Uterus (tissue), 3 donors: ENCODE measurements at regions not wholly inside any gene's neighbourhood (a gene's known extent, or its start where the extent isn't known, plus 50 kb on each side); places are given as distances from the start of the nearest gene placed in this dataset.

Experiments
- DNase-seq, 2 donors: peaks; one replicate each; pipeline ENCODE4 v3.0.0-alpha.2; 2019 to 2020
- H3K27ac ChIP-seq, 2 donors: fragments of 200-600 bp; sonication (generic); 1 replicate in 1 of 2; 2 replicates in 1 of 2; pipeline ENCODE4 v1.5.1; 2016 to 2018
- H3K27me3 ChIP-seq, 2 donors: fragments of 200-600 bp; sonication (generic); one replicate each; pipeline ENCODE4 v1.5.1; 2018 to 2019; ENCODE audit warnings: control low read depth in 1 of 2
- H3K36me3 ChIP-seq, 2 donors: fragments of 200-600 bp; sonication (generic); one replicate each; pipeline ENCODE4 v1.5.1; 2019; ENCODE audit warnings: control low read depth in 1 of 2
- H3K4me1 ChIP-seq, 2 donors: fragments of 200-600 bp; sonication (generic); one replicate each; pipeline ENCODE4 v1.5.1; 2018 to 2019; ENCODE audit warnings: control low read depth in 1 of 2
- H3K4me3 ChIP-seq, 2 donors: fragments of 200-600 bp; sonication (generic); 1 replicate in 1 of 2; 2 replicates in 1 of 2; pipeline ENCODE4 v1.5.1; 2018 to 2019; ENCODE audit warnings: mild to moderate bottlenecking in 1 of 2
- H3K9me3 ChIP-seq, 2 donors: fragments of 200-600 bp; sonication (generic); one replicate each; pipeline ENCODE4 v1.5.1; 2019; ENCODE audit warnings: control low read depth in 1 of 2
- POLR2A ChIP-seq, 2 donors: fragments of 450-650 bp; IDR thresholded peaks; one replicate each; pipeline ENCODE4 v1.6.1; 2016; ENCODE audit warnings: antibody characterized with exemption in 2 of 2, mild to moderate bottlenecking in 1 of 2, moderate library complexity in 1 of 2
- intact Hi-C: fragments of 100-400 bp; cut with DNase I; formaldehyde crosslinking; loops from one replicate; pipeline ENCODE4 v1.15.1; 2023; ENCODE audit warnings: low total_unique reads
- TF ChIP-seq, protein P1 (sequence below), 4 experiments: fragments of 200-600 bp in 2 of 4; fragments of 450-650 bp in 2 of 4; sonication (generic) in 2 of 4; IDR thresholded peaks; one replicate each; pipeline ENCODE4 v1.5.1; 2016 to 2019; ENCODE audit warnings: antibody characterized with exemption in 4 of 4, mild to moderate bottlenecking in 2 of 4, moderate library complexity in 1 of 4
- donor health status: DM: yes; HTN: yes; CAD: no.

DNA sequence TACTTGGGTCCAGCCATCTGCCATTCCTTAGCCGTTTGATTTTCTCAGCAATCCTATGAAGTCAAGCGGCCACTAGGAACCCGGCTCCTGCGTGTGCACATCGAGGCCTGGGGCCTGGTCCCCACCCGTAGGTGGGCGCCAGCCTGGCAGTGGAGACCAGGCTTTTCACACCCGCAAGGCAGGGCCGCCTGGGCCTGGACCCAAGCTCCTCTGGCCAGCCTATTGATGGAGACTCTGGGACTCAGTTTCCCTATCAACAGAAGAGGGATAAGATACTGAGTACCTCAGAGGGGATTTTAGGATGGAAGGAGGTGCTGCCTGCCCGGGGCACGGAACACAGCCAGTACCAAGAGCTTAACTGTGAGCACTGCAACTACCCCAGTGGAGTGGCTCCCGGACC lies 104.3 kb upstream of the C14orf180 start:
- no peaks in the 10 kb centered on the region for H3K36me3 ChIP-seq
- no peaks in the 10 kb centered on the region for H3K4me1 ChIP-seq
- no peak overlapping the region for H3K27ac ChIP-seq
- H3K4me3 ChIP-seq: no peak overlapping the region
- H3K9me3 ChIP-seq: no peaks in the 10 kb centered on the region
- TF ChIP-seq, protein P1, sequence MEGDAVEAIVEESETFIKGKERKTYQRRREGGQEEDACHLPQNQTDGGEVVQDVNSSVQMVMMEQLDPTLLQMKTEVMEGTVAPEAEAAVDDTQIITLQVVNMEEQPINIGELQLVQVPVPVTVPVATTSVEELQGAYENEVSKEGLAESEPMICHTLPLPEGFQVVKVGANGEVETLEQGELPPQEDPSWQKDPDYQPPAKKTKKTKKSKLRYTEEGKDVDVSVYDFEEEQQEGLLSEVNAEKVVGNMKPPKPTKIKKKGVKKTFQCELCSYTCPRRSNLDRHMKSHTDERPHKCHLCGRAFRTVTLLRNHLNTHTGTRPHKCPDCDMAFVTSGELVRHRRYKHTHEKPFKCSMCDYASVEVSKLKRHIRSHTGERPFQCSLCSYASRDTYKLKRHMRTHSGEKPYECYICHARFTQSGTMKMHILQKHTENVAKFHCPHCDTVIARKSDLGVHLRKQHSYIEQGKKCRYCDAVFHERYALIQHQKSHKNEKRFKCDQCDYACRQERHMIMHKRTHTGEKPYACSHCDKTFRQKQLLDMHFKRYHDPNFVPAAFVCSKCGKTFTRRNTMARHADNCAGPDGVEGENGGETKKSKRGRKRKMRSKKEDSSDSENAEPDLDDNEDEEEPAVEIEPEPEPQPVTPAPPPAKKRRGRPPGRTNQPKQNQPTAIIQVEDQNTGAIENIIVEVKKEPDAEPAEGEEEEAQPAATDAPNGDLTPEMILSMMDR (IDR thresholded peaks at IDR 0.05): no peak
- no peak for TF ChIP-seq POLR2A (IDR thresholded peaks at IDR 0.05)
- intact Hi-C loops: no loop called here
- H3K27me3 ChIP-seq: no peaks in the 10 kb centered on the region
- no peak for DNase-seq

GRCh38 chr14:104475802-104476201 lies 103.8 kb upstream of the C14orf180 start:
- intact Hi-C loops: no loop called here
- Histone ChIP-seq H3K4me1 (no peaks in the 10 kb centered on the region), H3K4me3 (no peak overlapping the region), H3K36me3 (no peaks in the 10 kb centered on the region), H3K27ac (no peak overlapping the region), H3K27me3 (no peaks in the 10 kb centered on the region), H3K9me3 (no peaks in the 10 kb centered on the region)
- TF ChIP-seq, protein P1 (IDR thresholded peaks at IDR 0.05): no peak
- no peak for TF ChIP-seq POLR2A (IDR thresholded peaks at IDR 0.05)
- DNase-seq: no peak

DNA sequence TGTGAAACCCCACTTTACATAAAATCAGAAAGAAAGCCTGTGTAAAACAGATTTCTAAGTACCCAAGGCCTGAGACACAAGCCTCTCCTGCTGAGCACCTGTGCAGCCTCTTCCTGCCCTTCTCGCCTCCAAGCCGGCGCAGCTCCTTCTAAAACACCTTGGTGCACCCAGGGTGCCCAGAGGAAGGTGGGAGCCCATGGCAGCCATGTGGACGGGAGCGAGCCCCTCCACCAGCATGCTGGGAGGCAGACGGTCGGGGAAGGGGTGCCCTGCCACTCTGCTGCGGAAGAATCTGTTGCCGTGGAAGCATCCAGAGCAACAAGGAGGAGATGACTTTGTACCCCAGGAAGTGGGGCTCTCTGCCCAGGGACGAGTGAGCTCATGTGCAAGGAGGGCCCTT lies 103.1 kb upstream of the C14orf180 start:
- no peak for TF ChIP-seq POLR2A (IDR thresholded peaks at IDR 0.05)
- TF ChIP-seq, protein P1 (IDR thresholded peaks at IDR 0.05): no peak
- Histone ChIP-seq H3K27me3 (no peaks in the 10 kb centered on the region), H3K4me3 (no peak overlapping the region), H3K9me3 (peaks cover 0 to 1% of the 10 kb centered on the region in 2 donors), H3K4me1 (no peaks in the 10 kb centered on the region), H3K27ac (no peak overlapping the region), H3K36me3 (no peaks in the 10 kb centered on the region)
- intact Hi-C loops: no loop called here
- no peak for DNase-seq

- Histone ChIP-seq H3K4me3 (no peak overlapping the region), H3K27me3 (no peaks in the 10 kb centered on the region), H3K4me1 (no peaks in the 10 kb centered on the region), H3K9me3 (peaks cover 0 to 3% of the 10 kb centered on the region in 2 donors), H3K36me3 (no peaks in the 10 kb centered on the region), H3K27ac (no peak overlapping the region)
- intact Hi-C loops: no loop called here
- TF ChIP-seq, protein P1 (IDR thresholded peaks at IDR 0.05): no peak
- no peak for TF ChIP-seq POLR2A (IDR thresholded peaks at IDR 0.05)
- no peak for DNase-seq
Observed at GRCh38 chr14:104477117-104477623, 102.4 kb upstream of the C14orf180 start.

DNA sequence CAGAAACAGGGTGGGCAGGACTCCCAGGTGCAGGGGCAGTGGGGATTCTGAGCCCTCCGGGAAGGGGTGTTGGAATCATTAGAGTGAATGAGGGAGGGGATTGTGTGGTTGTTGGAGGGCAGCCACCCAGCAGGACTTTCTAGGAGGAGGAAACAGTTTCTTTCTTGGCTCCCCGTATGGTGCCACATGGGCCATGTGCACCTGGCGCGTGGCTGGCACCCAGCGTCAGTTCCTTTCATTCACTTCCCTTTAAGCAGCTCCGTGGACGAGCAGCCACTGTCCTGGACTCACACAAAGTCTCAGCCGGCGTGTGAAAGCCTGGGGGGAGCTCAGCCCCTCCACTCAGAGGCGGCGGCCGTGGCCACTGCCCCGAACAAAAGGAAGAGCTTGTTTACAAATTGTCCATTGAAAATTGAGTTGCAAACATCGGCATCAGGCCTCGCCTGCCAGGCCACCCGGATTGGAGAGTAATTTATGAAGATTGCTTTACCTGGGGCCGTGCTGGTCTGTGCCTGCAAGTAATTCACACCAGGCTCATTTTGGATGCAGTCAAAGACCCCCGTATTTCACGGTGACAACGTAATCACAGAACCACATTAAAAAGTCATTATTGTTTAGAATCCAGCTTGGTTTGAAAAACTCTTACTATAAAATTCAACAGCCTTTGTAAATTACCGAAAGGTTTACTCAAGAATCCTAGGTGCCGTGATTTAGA lies 101.7 kb upstream of the C14orf180 start:
- TF ChIP-seq, protein P1 (IDR thresholded peaks at IDR 0.05): no peak
- TF ChIP-seq POLR2A (IDR thresholded peaks at IDR 0.05): no peak
- no peaks in the 10 kb centered on the region for H3K4me1 ChIP-seq
- intact Hi-C loops: no loop called here
- H3K36me3 ChIP-seq: no peaks in the 10 kb centered on the region
- H3K4me3 ChIP-seq: no peak overlapping the region
- no peak for DNase-seq
- no peaks in the 10 kb centered on the region for H3K27me3 ChIP-seq
- H3K9me3 ChIP-seq: peaks cover 0 to 3% of the 10 kb centered on the region in 2 donors
- H3K27ac ChIP-seq: no peak overlapping the region
